LNCaP clone FGC (cell line): ENCODE measurements at regions not wholly inside any gene's neighbourhood (a gene's known extent, or its start where the extent isn't known, plus 50 kb on each side); places are given as distances from the start of the nearest gene placed in this dataset.

Experiments
- DNase-seq: peaks from one replicate; pipeline ENCODE4 v3.0.0-alpha.2; 2011; ENCODE audit warnings: low read depth
- H3K4me3 ChIP-seq: 2 replicates; pipeline ENCODE4 v1.5.1; 2011; ENCODE audit warnings: mild to moderate bottlenecking, low read depth, low read length, control low read depth
- TF ChIP-seq, protein P1 (sequence below): IDR thresholded peaks from 2 replicates; pipeline ENCODE4 v1.5.1; 2012; ENCODE audit warnings: mild to moderate bottlenecking; ENCODE audit not compliant: control insufficient read depth, insufficient read depth; ENCODE audit errors: extremely low read depth

DNA sequence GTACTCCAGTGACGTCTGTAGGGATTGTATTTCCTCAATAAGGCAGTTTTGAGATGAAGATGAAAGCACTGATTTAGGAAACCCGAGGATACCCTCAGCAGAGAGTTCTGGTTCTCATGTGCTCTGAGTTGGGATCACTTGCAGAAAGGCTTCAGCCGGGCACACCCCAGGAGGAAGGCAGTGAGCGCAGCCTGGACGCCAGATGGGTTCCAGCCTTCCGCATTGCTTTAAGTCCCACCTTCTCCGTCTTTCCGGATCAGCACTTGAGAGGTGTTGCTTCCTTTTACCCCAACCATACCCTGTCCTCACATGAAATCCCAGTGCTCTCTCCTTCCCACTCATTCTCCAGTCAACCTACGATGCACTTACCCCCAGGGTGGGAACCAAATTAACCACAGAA lies 239.5 kb upstream of the CADM1 start:
- H3K4me3 ChIP-seq: no peak overlapping the region

GRCh38 chr11:115741376-115742107 lies 237.3 kb upstream of the CADM1 start:
- no peak for DNase-seq

More for the DNA sequence above, 239.5 kb upstream of the CADM1 start:
- DNase-seq: no peak
- TF ChIP-seq, protein P1, sequence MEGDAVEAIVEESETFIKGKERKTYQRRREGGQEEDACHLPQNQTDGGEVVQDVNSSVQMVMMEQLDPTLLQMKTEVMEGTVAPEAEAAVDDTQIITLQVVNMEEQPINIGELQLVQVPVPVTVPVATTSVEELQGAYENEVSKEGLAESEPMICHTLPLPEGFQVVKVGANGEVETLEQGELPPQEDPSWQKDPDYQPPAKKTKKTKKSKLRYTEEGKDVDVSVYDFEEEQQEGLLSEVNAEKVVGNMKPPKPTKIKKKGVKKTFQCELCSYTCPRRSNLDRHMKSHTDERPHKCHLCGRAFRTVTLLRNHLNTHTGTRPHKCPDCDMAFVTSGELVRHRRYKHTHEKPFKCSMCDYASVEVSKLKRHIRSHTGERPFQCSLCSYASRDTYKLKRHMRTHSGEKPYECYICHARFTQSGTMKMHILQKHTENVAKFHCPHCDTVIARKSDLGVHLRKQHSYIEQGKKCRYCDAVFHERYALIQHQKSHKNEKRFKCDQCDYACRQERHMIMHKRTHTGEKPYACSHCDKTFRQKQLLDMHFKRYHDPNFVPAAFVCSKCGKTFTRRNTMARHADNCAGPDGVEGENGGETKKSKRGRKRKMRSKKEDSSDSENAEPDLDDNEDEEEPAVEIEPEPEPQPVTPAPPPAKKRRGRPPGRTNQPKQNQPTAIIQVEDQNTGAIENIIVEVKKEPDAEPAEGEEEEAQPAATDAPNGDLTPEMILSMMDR: no peak

DNA sequence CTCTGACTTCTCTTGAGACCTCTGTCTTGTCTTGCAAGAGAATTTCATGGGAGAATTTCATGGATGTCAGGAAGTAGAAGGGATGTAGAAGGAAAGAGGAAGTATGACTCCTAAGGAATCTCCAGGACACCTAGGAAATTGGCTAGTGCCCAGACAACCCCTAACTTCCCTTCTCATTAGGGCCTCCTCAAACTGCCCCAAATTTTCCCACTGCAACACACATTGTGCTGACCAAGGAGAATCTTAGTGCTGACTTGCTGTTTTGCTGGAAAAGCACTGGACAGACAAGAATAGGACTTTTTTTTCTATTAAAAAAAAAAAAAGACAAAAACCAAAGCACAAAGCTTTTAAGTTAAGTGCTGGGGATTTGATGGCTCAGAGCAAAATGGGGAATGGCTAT lies 236.1 kb upstream of the CADM1 start:
- DNase-seq: no peak
- no peak overlapping the region for H3K4me3 ChIP-seq
- TF ChIP-seq, protein P1: no peak

More at GRCh38 chr11:115741376-115742107, 237.3 kb upstream of the CADM1 start:
- TF ChIP-seq, protein P1: no peak
- no peak overlapping the region for H3K4me3 ChIP-seq

GRCh38 chr11:115739878-115740277 lies 235.7 kb upstream of the CADM1 start:
- TF ChIP-seq, protein P1: no peak
- H3K4me3 ChIP-seq: no peak overlapping the region
- DNase-seq: no peak

GRCh38 chr11:115739146-115739545 lies 234.9 kb upstream of the CADM1 start:
- no peak overlapping the region for H3K4me3 ChIP-seq
- TF ChIP-seq, protein P1: no peak
- no peak for DNase-seq

DNA sequence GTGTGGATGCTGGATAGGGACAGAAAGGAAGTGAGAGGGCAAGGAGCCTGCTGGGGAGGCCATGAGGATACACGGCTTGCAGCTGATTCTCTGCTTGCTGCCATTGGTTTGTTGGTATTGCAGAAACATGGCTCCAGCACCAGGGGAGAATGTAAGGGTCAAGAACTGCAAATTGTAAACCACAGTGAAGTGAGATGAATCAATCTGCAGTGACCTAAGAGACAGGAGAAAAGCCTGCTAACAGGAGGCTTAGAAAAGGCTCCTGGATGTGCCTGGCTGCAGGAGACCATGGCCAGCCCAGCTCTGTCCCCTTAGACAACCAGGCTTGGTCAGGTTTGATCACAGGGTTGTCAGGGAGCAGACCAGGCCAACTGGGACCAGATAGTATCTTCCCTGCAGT lies 233.7 kb upstream of the CADM1 start:
- no peak overlapping the region for H3K4me3 ChIP-seq
- TF ChIP-seq, protein P1: no peak
- DNase-seq: no peak

GRCh38 chr11:115736146-115736545 lies 231.9 kb upstream of the CADM1 start:
- no peak for DNase-seq
- TF ChIP-seq, protein P1: peak; percentile 34

More at GRCh38 chr11:115736146-115736545, 231.9 kb upstream of the CADM1 start:
- H3K4me3 ChIP-seq: no peak overlapping the region
